ENCODE measurements at regions not wholly inside any gene's neighbourhood (a gene's known extent, or its start where the extent isn't known, plus 50 kb on each side); places are given as distances from the start of the nearest gene placed in this dataset.
"Not testable (repeated sequence)": the region's sequence is repeated elsewhere in the genome, so short reads cannot be mapped to it uniquely, and the experiment has no call there.

DNA sequence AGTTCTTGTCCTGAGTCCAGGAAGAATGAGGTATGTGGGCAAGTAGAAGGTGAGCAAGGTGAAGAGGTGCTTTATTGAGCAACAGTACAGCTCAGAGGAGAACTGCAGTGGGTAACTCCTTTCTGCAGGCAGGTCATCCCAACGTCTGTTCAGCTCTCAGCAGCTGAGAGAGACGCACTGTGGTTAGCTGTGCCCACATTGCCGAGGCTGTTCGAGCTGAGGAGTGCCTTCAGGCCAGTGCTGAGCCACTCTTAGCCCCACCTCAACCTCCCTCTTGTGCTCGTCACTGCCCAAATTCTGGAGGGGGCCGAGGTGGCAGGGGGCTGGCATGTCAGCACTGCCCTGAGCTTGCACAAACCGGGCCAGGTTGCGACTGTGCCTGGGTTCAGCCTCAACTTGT is 191.8 kb downstream of the CWH43 start:
- H3K4me3 ChIP-seq (ENCODE audit: low read length); H3K9me3 Mint-ChIP-seq; H3K27ac Mint-ChIP-seq; CTCF ChIA-PET; POLR2A ChIA-PET; H3K36me3 ChIP-seq (ENCODE audit: insufficient read depth, low read length); H3K27ac ChIP-seq (ENCODE audit: low read depth in 1 of 2, low read length in 2 of 2); intact Hi-C loops (cut with DNase I, micrococcal nuclease); H3K27me3 Mint-ChIP-seq; H3K4me1 ChIP-seq (ENCODE audit: insufficient read depth, low read length); H3K27me3 ChIP-seq (ENCODE audit: control insufficient read depth in 1 of 2, insufficient read depth in 2 of 2, low read length in 2 of 2); H3K9me3 ChIP-seq (ENCODE audit: control insufficient read depth in 1 of 2, insufficient read depth in 1 of 2, low read length in 2 of 2); H3K4me3 Mint-ChIP-seq; DNase-seq; H3K36me3 Mint-ChIP-seq (ENCODE audit: low read depth); ATAC-seq (ENCODE audit: poor library complexity); H3K4me1 Mint-ChIP-seq (ENCODE audit: low read depth): not testable (repeated sequence)

DNA sequence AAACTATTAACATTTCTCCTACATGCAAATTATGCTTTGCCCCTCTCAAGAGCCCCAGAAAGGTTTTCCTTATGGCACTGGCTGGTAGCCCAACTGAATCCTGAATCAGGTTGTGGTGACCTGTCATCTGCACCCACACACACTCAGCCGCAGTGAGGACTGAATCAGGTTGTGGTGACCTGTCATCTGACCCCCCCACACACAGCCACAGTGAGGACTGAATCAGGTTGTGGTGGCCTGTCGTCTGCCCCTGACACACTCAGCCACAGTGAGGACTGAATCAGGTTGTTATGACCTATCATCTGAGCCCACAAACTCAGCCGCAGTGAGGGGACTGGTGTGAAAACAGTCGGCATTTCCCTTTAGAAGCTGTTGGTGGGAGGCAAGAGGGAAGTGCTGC is 195.0 kb downstream of the CWH43 start:
- POLR2A ChIA-PET; H3K27ac ChIP-seq (ENCODE audit: low read depth in 1 of 2, low read length in 2 of 2); ATAC-seq (ENCODE audit: poor library complexity); intact Hi-C loops (cut with DNase I, micrococcal nuclease); H3K27me3 ChIP-seq (ENCODE audit: control insufficient read depth in 1 of 2, insufficient read depth in 2 of 2, low read length in 2 of 2); H3K4me1 ChIP-seq (ENCODE audit: insufficient read depth, low read length); DNase-seq; H3K9me3 ChIP-seq (ENCODE audit: control insufficient read depth in 1 of 2, insufficient read depth in 1 of 2, low read length in 2 of 2); H3K4me3 ChIP-seq (ENCODE audit: low read length); H3K36me3 Mint-ChIP-seq (ENCODE audit: low read depth); H3K27ac Mint-ChIP-seq; H3K36me3 ChIP-seq (ENCODE audit: insufficient read depth, low read length); H3K4me1 Mint-ChIP-seq (ENCODE audit: low read depth); H3K9me3 Mint-ChIP-seq; H3K27me3 Mint-ChIP-seq; CTCF ChIA-PET; H3K4me3 Mint-ChIP-seq: not testable (repeated sequence)

DNA sequence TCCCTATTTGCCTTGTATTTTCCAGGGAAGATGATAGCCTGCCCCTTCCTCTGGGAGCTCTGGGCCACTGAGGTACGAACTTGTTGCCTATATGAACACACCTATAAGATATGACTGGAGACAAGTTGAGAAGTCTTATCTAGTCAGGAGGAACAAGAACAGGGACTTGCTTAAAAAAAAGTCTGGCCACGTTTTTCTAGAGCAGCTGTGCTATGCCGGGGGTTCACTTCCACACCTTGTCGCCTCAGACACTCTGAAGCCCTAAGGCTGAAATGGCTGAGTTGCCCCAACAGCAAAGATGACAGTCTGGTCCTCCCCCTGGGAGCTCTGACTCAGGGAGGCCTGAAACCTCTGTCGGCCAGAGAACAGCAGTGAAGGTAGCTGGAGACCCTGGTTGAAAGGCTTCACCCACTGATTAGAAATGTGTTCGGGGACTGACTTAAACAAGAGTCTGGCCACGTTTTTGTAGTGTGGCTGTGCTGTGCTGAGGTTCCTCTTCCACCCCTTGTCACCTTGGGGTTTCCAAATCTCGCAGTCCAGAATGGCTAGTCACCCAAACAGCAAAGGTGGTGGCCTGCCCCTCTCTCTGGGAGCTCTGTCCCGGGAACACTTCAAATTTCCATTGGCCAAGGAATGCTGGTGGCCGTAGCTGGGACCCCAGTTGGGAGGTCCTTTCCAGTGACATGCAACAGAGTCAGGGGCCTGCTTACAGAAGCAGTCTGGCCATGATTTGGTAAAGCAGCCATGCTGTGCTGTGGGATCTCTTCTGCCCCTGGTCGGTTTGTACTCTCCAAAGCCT is 225.5 kb downstream of the CWH43 start:
- H3K36me3 ChIP-seq (ENCODE audit: insufficient read depth, low read length); CTCF ChIA-PET; H3K27me3 Mint-ChIP-seq; ATAC-seq (ENCODE audit: poor library complexity); intact Hi-C loops (cut with DNase I, micrococcal nuclease); H3K4me3 Mint-ChIP-seq; H3K27me3 ChIP-seq (ENCODE audit: control insufficient read depth in 1 of 2, insufficient read depth in 2 of 2, low read length in 2 of 2); H3K4me3 ChIP-seq (ENCODE audit: low read length); H3K4me1 ChIP-seq (ENCODE audit: insufficient read depth, low read length); H3K4me1 Mint-ChIP-seq (ENCODE audit: low read depth); H3K27ac ChIP-seq (ENCODE audit: low read depth in 1 of 2, low read length in 2 of 2); H3K36me3 Mint-ChIP-seq (ENCODE audit: low read depth); DNase-seq; H3K27ac Mint-ChIP-seq; POLR2A ChIA-PET; H3K9me3 Mint-ChIP-seq: not testable (repeated sequence)
- peaks cover 0 to 44% of the 10 kb centered on the region in 2 experiments for H3K9me3 ChIP-seq (ENCODE audit: control insufficient read depth in 1 of 2, insufficient read depth in 1 of 2, low read length in 2 of 2)

DNA sequence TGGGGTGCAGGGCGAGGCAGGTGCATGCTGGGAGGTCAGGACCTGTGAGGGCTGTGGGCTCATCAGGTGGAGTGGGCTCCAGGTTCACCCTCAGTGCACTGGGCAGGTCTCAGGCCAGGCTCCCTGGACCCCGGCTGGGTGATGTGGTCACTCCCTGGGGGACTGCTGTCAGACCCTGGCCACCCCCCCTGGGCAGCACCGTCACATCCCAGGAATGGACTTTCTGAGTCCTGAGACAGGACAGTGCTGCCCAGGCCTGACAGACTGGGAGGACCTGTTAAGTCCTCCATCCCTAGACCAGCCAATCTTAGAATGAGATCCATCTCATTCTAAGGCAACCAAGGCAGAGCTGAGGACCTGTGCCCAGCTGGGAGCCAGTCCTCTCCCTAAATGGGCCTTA is 227.2 kb downstream of the CWH43 start:
- H3K36me3 ChIP-seq (ENCODE audit: insufficient read depth, low read length); H3K9me3 Mint-ChIP-seq; DNase-seq; ATAC-seq (ENCODE audit: poor library complexity); CTCF ChIA-PET; POLR2A ChIA-PET; H3K4me3 Mint-ChIP-seq; H3K4me1 ChIP-seq (ENCODE audit: insufficient read depth, low read length); H3K36me3 Mint-ChIP-seq (ENCODE audit: low read depth); H3K27ac ChIP-seq (ENCODE audit: low read depth in 1 of 2, low read length in 2 of 2); H3K27me3 ChIP-seq (ENCODE audit: control insufficient read depth in 1 of 2, insufficient read depth in 2 of 2, low read length in 2 of 2); H3K4me3 ChIP-seq (ENCODE audit: low read length); intact Hi-C loops (cut with DNase I, micrococcal nuclease); H3K27me3 Mint-ChIP-seq; H3K4me1 Mint-ChIP-seq (ENCODE audit: low read depth); H3K27ac Mint-ChIP-seq: not testable (repeated sequence)
- peaks cover 0 to 47% of the 10 kb centered on the region in 2 experiments for H3K9me3 ChIP-seq (ENCODE audit: control insufficient read depth in 1 of 2, insufficient read depth in 1 of 2, low read length in 2 of 2)

DNA sequence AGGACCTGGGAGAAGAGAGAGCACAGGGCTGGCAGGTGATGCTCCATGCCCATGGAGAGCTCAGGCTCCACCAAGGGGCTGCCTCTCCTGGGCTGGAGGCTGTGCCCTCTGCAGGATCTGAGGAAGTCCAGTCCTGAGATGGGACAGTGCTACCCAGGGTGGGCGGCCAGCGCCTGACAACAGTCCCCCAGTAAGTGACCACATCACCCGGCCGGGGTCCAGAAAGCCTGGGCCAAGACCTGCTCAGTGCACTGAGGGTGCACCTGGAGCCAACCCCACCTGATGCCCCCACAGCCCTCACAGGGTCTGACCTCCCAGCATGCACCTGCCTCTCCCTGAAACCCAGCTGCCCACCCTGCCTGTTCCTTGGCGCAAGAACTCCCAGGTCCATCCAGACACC is 227.7 kb downstream of the CWH43 start:
- H3K4me3 Mint-ChIP-seq; H3K27me3 Mint-ChIP-seq; H3K4me1 ChIP-seq (ENCODE audit: insufficient read depth, low read length); H3K36me3 ChIP-seq (ENCODE audit: insufficient read depth, low read length); H3K27ac Mint-ChIP-seq; CTCF ChIA-PET; POLR2A ChIA-PET; H3K4me1 Mint-ChIP-seq (ENCODE audit: low read depth); H3K9me3 Mint-ChIP-seq; ATAC-seq (ENCODE audit: poor library complexity); H3K27me3 ChIP-seq (ENCODE audit: control insufficient read depth in 1 of 2, insufficient read depth in 2 of 2, low read length in 2 of 2); H3K27ac ChIP-seq (ENCODE audit: low read depth in 1 of 2, low read length in 2 of 2); H3K4me3 ChIP-seq (ENCODE audit: low read length); H3K36me3 Mint-ChIP-seq (ENCODE audit: low read depth); DNase-seq; intact Hi-C loops (cut with DNase I, micrococcal nuclease): not testable (repeated sequence)
- H3K9me3 ChIP-seq (ENCODE audit: control insufficient read depth in 1 of 2, insufficient read depth in 1 of 2, low read length in 2 of 2), result peaks cover 0 to 47% of the 10 kb centered on the region in 2 experiments

DNA sequence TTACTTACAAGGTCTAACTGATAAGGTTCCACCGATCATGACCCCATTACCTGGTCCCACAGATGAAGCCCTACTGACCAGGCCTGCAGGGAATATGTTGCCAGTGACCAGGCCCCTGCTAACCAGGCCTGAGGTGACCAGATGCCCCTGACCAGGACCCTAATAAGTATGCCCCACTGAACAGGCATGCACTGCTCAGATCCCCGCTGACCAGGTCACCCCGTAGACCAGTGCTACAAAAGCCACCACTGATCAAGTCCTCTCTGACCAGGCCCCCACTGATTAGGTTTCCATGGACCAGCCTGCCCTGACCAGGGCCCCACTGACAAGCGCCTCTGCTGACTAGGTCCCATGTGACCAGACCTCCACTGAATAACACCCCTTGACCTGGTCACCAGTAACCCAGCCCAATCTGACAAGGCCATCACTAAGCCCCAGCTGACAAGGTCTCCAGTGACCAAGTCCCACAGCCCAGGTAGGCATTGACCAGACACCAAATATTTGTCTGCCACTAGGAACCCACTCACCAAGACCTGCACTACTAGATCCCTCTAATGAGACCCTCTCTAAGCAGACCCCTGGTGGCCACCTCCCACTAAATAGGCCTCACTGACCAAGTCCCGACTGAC is 228.5 kb downstream of the CWH43 start:
- H3K27me3 Mint-ChIP-seq; CTCF ChIA-PET; H3K4me3 ChIP-seq (ENCODE audit: low read length); ATAC-seq (ENCODE audit: poor library complexity); H3K4me3 Mint-ChIP-seq; H3K4me1 Mint-ChIP-seq (ENCODE audit: low read depth); intact Hi-C loops (cut with DNase I, micrococcal nuclease); H3K4me1 ChIP-seq (ENCODE audit: insufficient read depth, low read length); H3K27ac ChIP-seq (ENCODE audit: low read depth in 1 of 2, low read length in 2 of 2); H3K36me3 Mint-ChIP-seq (ENCODE audit: low read depth); H3K27me3 ChIP-seq (ENCODE audit: control insufficient read depth in 1 of 2, insufficient read depth in 2 of 2, low read length in 2 of 2); H3K36me3 ChIP-seq (ENCODE audit: insufficient read depth, low read length); DNase-seq; POLR2A ChIA-PET; H3K27ac Mint-ChIP-seq: not testable (repeated sequence)
- H3K9me3 ChIP-seq (ENCODE audit: control insufficient read depth in 1 of 2, insufficient read depth in 1 of 2, low read length in 2 of 2), result peaks cover 5 to 52% of the 10 kb centered on the region in 2 experiments
- peaks cover 14% of the 10 kb centered on the region for H3K9me3 Mint-ChIP-seq

DNA sequence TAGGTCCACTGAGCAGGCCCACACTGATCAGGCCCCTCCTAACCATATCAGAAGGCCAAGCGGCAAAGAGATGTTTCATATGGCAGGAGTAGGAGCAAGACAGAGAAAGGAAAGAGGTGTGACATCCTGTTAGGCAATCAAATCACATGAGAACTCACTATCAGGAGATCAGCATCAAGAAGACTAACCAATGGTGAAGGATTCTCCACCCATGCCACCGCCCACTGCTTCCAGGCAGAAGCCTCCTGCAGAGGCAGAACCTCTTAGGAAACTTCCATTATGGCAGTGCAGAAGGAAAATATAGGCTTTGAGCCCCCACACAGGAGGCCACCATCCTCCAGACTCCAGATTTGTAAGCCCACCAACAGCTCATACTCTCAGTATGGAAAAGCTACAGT is 229.0 kb downstream of the CWH43 start:
- H3K27me3 Mint-ChIP-seq; H3K36me3 Mint-ChIP-seq (ENCODE audit: low read depth); ATAC-seq (ENCODE audit: poor library complexity); H3K36me3 ChIP-seq (ENCODE audit: insufficient read depth, low read length); H3K4me1 Mint-ChIP-seq (ENCODE audit: low read depth); CTCF ChIA-PET; H3K27ac Mint-ChIP-seq; H3K4me3 ChIP-seq (ENCODE audit: low read length); H3K4me1 ChIP-seq (ENCODE audit: insufficient read depth, low read length); POLR2A ChIA-PET; H3K27ac ChIP-seq (ENCODE audit: low read depth in 1 of 2, low read length in 2 of 2); H3K4me3 Mint-ChIP-seq; DNase-seq; H3K27me3 ChIP-seq (ENCODE audit: control insufficient read depth in 1 of 2, insufficient read depth in 2 of 2, low read length in 2 of 2); intact Hi-C loops (cut with DNase I, micrococcal nuclease): not testable (repeated sequence)
- peaks cover 5 to 52% of the 10 kb centered on the region in 2 experiments for H3K9me3 ChIP-seq (ENCODE audit: control insufficient read depth in 1 of 2, insufficient read depth in 1 of 2, low read length in 2 of 2)
- peaks cover 14% of the 10 kb centered on the region for H3K9me3 Mint-ChIP-seq

All from CD4-positive, alpha-beta T cell (primary cell).